ENCODE measurements at regions not wholly inside any gene's neighbourhood (a gene's known extent, or its start where the extent isn't known, plus 50 kb on each side); places are given as distances from the start of the nearest gene placed in this dataset.
"Not testable (repeated sequence)": the region's sequence is repeated elsewhere in the genome, so short reads cannot be mapped to it uniquely, and the experiment has no call there.

GRCh38 chr4:122100508-122100907, 51.6 kb upstream of the BLTP1 start:
- Mint-ChIP-seq H3K4me1 (no peaks in the 10 kb centered on the region), H3K9me3 (ENCODE audit: low read depth) (no peaks in the 10 kb centered on the region)

GRCh38 chr4:122099896-122100295, 52.2 kb upstream of the BLTP1 start:
- ATAC-seq (no peak), DNase-seq (no peak)
- CTCF ChIA-PET = no interaction called here
- Mint-ChIP-seq H3K27me3 (peaks cover 20% of the 10 kb centered on the region), H3K4me1 (no peaks in the 10 kb centered on the region), H3K27ac (no peak overlapping the region), H3K36me3 (ENCODE audit: low read depth) (no peaks in the 10 kb centered on the region), H3K9me3 (ENCODE audit: low read depth) (no peaks in the 10 kb centered on the region), H3K4me3 (no peak overlapping the region)
- intact Hi-C loops (cut with DNase I, micrococcal nuclease) = no loop called here
- POLR2A ChIA-PET = no interaction called here

More at GRCh38 chr4:122100508-122100907, 51.6 kb upstream of the BLTP1 start:
- no peak overlapping the region for H3K4me3 Mint-ChIP-seq
- intact Hi-C loops (cut with DNase I, micrococcal nuclease) = no loop called here
- CTCF ChIA-PET = interaction anchor here (1.1 kb wide), 1 partner anchor 9 kb away, joined by 3 read pairs; no protein-coding TSS in a partner anchor
- peaks cover 16% of the 10 kb centered on the region for H3K27me3 Mint-ChIP-seq
- ATAC-seq (no peak), DNase-seq (no peak)
- no peak overlapping the region for H3K27ac Mint-ChIP-seq
- POLR2A ChIA-PET = no interaction called here
- H3K36me3 Mint-ChIP-seq (ENCODE audit: low read depth) = no peaks in the 10 kb centered on the region

GRCh38 chr4:122091836-122092405, 60.2 kb upstream of the BLTP1 start:
- H3K27me3 Mint-ChIP-seq = peaks cover 21% of the 10 kb centered on the region
- H3K9me3 Mint-ChIP-seq (ENCODE audit: low read depth) = no peaks in the 10 kb centered on the region
- ChIA-PET CTCF (interaction anchor here (0.8 to 1.1 kb wide), 4 partner anchors 9 to 486 kb away, joined by 3 read pairs; no protein-coding TSS in a partner anchor), POLR2A (no interaction called here)
- no peak overlapping the region for H3K4me3 Mint-ChIP-seq
- intact Hi-C loops (cut with DNase I, micrococcal nuclease) = no loop called here
- ATAC-seq = no peak
- no peak overlapping the region for H3K27ac Mint-ChIP-seq
- H3K36me3 Mint-ChIP-seq (ENCODE audit: low read depth) = no peaks in the 10 kb centered on the region
- no peaks in the 10 kb centered on the region for H3K4me1 Mint-ChIP-seq
- DNase-seq = no peak

GRCh38 chr4:122091397-122091796, 60.7 kb upstream of the BLTP1 start:
- ChIA-PET POLR2A (no interaction called here), CTCF (interaction anchor here (0.8 to 1.1 kb wide), 4 partner anchors 9 to 486 kb away, joined by 3 read pairs; no protein-coding TSS in a partner anchor)
- H3K36me3 Mint-ChIP-seq (ENCODE audit: low read depth) = no peaks in the 10 kb centered on the region
- H3K27ac Mint-ChIP-seq = no peak overlapping the region
- H3K9me3 Mint-ChIP-seq (ENCODE audit: low read depth) = no peaks in the 10 kb centered on the region
- intact Hi-C loops (cut with DNase I, micrococcal nuclease) = no loop called here
- DNase-seq (no peak), ATAC-seq (no peak)
- H3K27me3 Mint-ChIP-seq = peaks cover 17% of the 10 kb centered on the region
- H3K4me3 Mint-ChIP-seq = no peak overlapping the region
- no peaks in the 10 kb centered on the region for H3K4me1 Mint-ChIP-seq

GRCh38 chr4:122090989-122091388, 61.1 kb upstream of the BLTP1 start:
- no peaks in the 10 kb centered on the region for H3K36me3 Mint-ChIP-seq (ENCODE audit: low read depth)
- ATAC-seq (no peak), DNase-seq (no peak)
- intact Hi-C loops (cut with DNase I, micrococcal nuclease) = no loop called here
- CTCF ChIA-PET = interaction anchor here (0.8 to 1.1 kb wide), 3 partner anchors 10 to 81 kb away, joined by 3 read pairs; no protein-coding TSS in a partner anchor
- POLR2A ChIA-PET = no interaction called here
- no peaks in the 10 kb centered on the region for H3K4me1 Mint-ChIP-seq
- H3K27ac Mint-ChIP-seq = no peak overlapping the region
- H3K27me3 Mint-ChIP-seq = peaks cover 13% of the 10 kb centered on the region
- no peak overlapping the region for H3K4me3 Mint-ChIP-seq
- H3K9me3 Mint-ChIP-seq (ENCODE audit: low read depth) = no peaks in the 10 kb centered on the region

- POLR2A ChIA-PET = no interaction called here
- Mint-ChIP-seq H3K27ac (no peak overlapping the region), H3K4me3 (no peak overlapping the region), H3K36me3 (ENCODE audit: low read depth) (no peaks in the 10 kb centered on the region), H3K27me3 (peaks cover 4% of the 10 kb centered on the region), H3K4me1 (no peaks in the 10 kb centered on the region), H3K9me3 (ENCODE audit: low read depth) (no peaks in the 10 kb centered on the region)
- intact Hi-C loops (cut with DNase I, micrococcal nuclease) = no loop called here
- CTCF ChIA-PET = no interaction called here
- no peak for DNase-seq
- no peak for ATAC-seq
Observed at GRCh38 chr4:122086338-122087065, 65.6 kb upstream of the BLTP1 start.

- Mint-ChIP-seq H3K27ac (no peak overlapping the region), H3K9me3 (ENCODE audit: low read depth) (no peaks in the 10 kb centered on the region), H3K4me3 (no peak overlapping the region), H3K36me3 (ENCODE audit: low read depth) (no peaks in the 10 kb centered on the region), H3K4me1 (no peaks in the 10 kb centered on the region), H3K27me3 (peaks cover 3% of the 10 kb centered on the region)
- ATAC-seq (no peak), DNase-seq (no peak)
- POLR2A ChIA-PET = no interaction called here
- intact Hi-C loops (cut with DNase I, micrococcal nuclease) = no loop called here
- CTCF ChIA-PET = interaction anchor here (0.7 kb wide), 1 partner anchor 1080 kb away, joined by 3 read pairs; no protein-coding TSS in a partner anchor
Observed at GRCh38 chr4:122083989-122084388, 68.1 kb upstream of the BLTP1 start.

GRCh38 chr4:122083351-122083750, 68.8 kb upstream of the BLTP1 start:
- H3K27ac Mint-ChIP-seq = no peak overlapping the region
- no peaks in the 10 kb centered on the region for H3K4me1 Mint-ChIP-seq
- intact Hi-C loops (cut with DNase I, micrococcal nuclease) = no loop called here
- no peak overlapping the region for H3K4me3 Mint-ChIP-seq
- no peaks in the 10 kb centered on the region for H3K36me3 Mint-ChIP-seq (ENCODE audit: low read depth)
- ChIA-PET POLR2A (no interaction called here), CTCF (no interaction called here)
- ATAC-seq (no peak), DNase-seq (no peak)
- H3K27me3 Mint-ChIP-seq = peaks cover 3% of the 10 kb centered on the region
- H3K9me3 Mint-ChIP-seq (ENCODE audit: low read depth) = no peaks in the 10 kb centered on the region

- Mint-ChIP-seq H3K4me1 (no peaks in the 10 kb centered on the region), H3K27me3 (peaks cover 4% of the 10 kb centered on the region), H3K4me3 (no peak overlapping the region), H3K36me3 (ENCODE audit: low read depth) (no peaks in the 10 kb centered on the region), H3K9me3 (ENCODE audit: low read depth) (no peaks in the 10 kb centered on the region), H3K27ac (no peak overlapping the region)
- ATAC-seq (no peak), DNase-seq (no peak)
- intact Hi-C loops (cut with DNase I, micrococcal nuclease) = no loop called here
- POLR2A ChIA-PET = no interaction called here
- CTCF ChIA-PET = no interaction called here
Observed at GRCh38 chr4:122082661-122083060, 69.5 kb upstream of the BLTP1 start.

- CTCF ChIA-PET; intact Hi-C loops (cut with DNase I, micrococcal nuclease); H3K27me3 Mint-ChIP-seq; H3K36me3 Mint-ChIP-seq (ENCODE audit: low read depth); H3K27ac Mint-ChIP-seq; H3K4me3 Mint-ChIP-seq; H3K4me1 Mint-ChIP-seq; H3K9me3 Mint-ChIP-seq (ENCODE audit: low read depth); DNase-seq; POLR2A ChIA-PET; ATAC-seq: not testable (repeated sequence)
Observed at GRCh38 chr4:122077653-122078052, 74.5 kb upstream of the BLTP1 start.

- intact Hi-C loops (cut with DNase I, micrococcal nuclease); H3K27ac Mint-ChIP-seq; ATAC-seq; H3K36me3 Mint-ChIP-seq (ENCODE audit: low read depth); H3K4me3 Mint-ChIP-seq; CTCF ChIA-PET; H3K9me3 Mint-ChIP-seq (ENCODE audit: low read depth); H3K4me1 Mint-ChIP-seq; DNase-seq; H3K27me3 Mint-ChIP-seq: not testable (repeated sequence)
- POLR2A ChIA-PET = interaction anchor here (0.7 kb wide), 1 partner anchor 67 kb away, joined by 3 read pairs; no protein-coding TSS in a partner anchor
Observed at GRCh38 chr4:122076835-122077234, 75.3 kb upstream of the BLTP1 start.

- DNase-seq = no peak
- no peak overlapping the region for H3K4me3 Mint-ChIP-seq
- intact Hi-C loops (cut with DNase I, micrococcal nuclease) = no loop called here
- no peaks in the 10 kb centered on the region for H3K4me1 Mint-ChIP-seq
- no peak for ATAC-seq
- CTCF ChIA-PET = no interaction called here
- no peaks in the 10 kb centered on the region for H3K36me3 Mint-ChIP-seq (ENCODE audit: low read depth)
- H3K27me3 Mint-ChIP-seq = peaks cover 8% of the 10 kb centered on the region
- POLR2A ChIA-PET = no interaction called here
- no peak overlapping the region for H3K27ac Mint-ChIP-seq
- H3K9me3 Mint-ChIP-seq (ENCODE audit: low read depth) = no peaks in the 10 kb centered on the region
Observed at GRCh38 chr4:122073615-122074014, 78.5 kb upstream of the BLTP1 start.

Data from activated CD4-positive, alpha-beta T cell treated with anti-CD3 and anti-CD28 coated beads for 36 hours (primary cell).